CD14-positive monocyte (primary cell): ENCODE measurements at regions not wholly inside any gene's neighbourhood (a gene's known extent, or its start where the extent isn't known, plus 50 kb on each side); places are given as distances from the start of the nearest gene placed in this dataset.

Experiments
- DNase-seq, 3 donors: peaks; one replicate each; pipeline ENCODE4 v3.0.0-alpha.2; 2011 to 2022
- H2AFZ ChIP-seq: 2 replicates; pipeline ENCODE4 v1.6.0; 2012; ENCODE audit warnings: mild to moderate bottlenecking, low read depth, low read length, inconsistent platforms; ENCODE audit not compliant: insufficient read depth, poor library complexity, severe bottlenecking
- H3K27ac ChIP-seq, 2 donors: 1 replicate in 1 of 2; 2 replicates in 1 of 2; pipeline ENCODE4 v1.5.1; 2012 to 2013; ENCODE audit warnings: low read length in 2 of 2, control low read depth in 1 of 2, inconsistent platforms in 1 of 2, low read depth in 1 of 2, mild to moderate bottlenecking in 1 of 2
- H3K27me3 ChIP-seq, 2 donors: one replicate each; pipeline versions ENCODE4 v1.6.0 to v1.6.1; 2011 to 2013; ENCODE audit warnings: low read length in 2 of 2; ENCODE audit not compliant: control insufficient read depth in 2 of 2, insufficient read depth in 2 of 2
- H3K36me3 ChIP-seq, 2 donors: replicated peaks in 1 of 2; 1 replicate in 1 of 2; 2 replicates in 1 of 2; pipeline versions ENCODE4 v1.5.1 to v1.6.1; 2012 to 2013; ENCODE audit warnings: low read length in 2 of 2, control low read depth in 1 of 2, inconsistent platforms in 1 of 2, mild to moderate bottlenecking in 1 of 2; ENCODE audit not compliant: insufficient read depth in 2 of 2, control insufficient read depth in 1 of 2
- H3K4me1 ChIP-seq, 2 donors: 1 replicate in 1 of 2; 2 replicates in 1 of 2; pipeline versions ENCODE4 v1.5.1 to v1.6.1; 2012 to 2013; ENCODE audit warnings: low read length in 2 of 2, control low read depth in 1 of 2, inconsistent platforms in 1 of 2, mild to moderate bottlenecking in 1 of 2, moderate library complexity in 1 of 2; ENCODE audit not compliant: insufficient read depth in 2 of 2, control insufficient read depth in 1 of 2
- H3K4me2 ChIP-seq: replicated peaks from 2 replicates; pipeline ENCODE3; 2012; ENCODE audit warnings: low read length, moderate library complexity, mild to moderate bottlenecking; ENCODE audit not compliant: poor library complexity, severe bottlenecking; ENCODE audit errors: extremely low read depth
- H3K4me3 ChIP-seq, 3 experiments: fragments of 200-600 bp in 1 of 3; sonication (generic) in 1 of 3; replicated peaks in 1 of 3; 1 replicate in 2 of 3; 2 replicates in 1 of 3; pipeline ENCODE4 v1.5.1; 2011 to 2013; ENCODE audit warnings: low read length in 3 of 3, mild to moderate bottlenecking in 3 of 3, control low read depth in 2 of 3, low read depth in 2 of 3, inconsistent platforms in 1 of 3, moderate library complexity in 1 of 3
- H3K79me2 ChIP-seq: 2 replicates; pipeline ENCODE4 v1.6.0; 2012; ENCODE audit warnings: mild to moderate bottlenecking, control low read depth, inconsistent platforms, low read length, moderate library complexity; ENCODE audit not compliant: insufficient read depth
- H3K9ac ChIP-seq: 2 replicates; pipeline ENCODE4 v1.6.0; 2017; ENCODE audit warnings: low read length, mild to moderate bottlenecking; ENCODE audit not compliant: insufficient read depth, poor library complexity, severe bottlenecking
- H3K9me3 ChIP-seq, 2 donors: replicated peaks in 1 of 2; 1 replicate in 1 of 2; 2 replicates in 1 of 2; pipeline versions ENCODE4 v1.5.1 to v1.6.1; 2012 to 2013; ENCODE audit warnings: low read length in 2 of 2, control low read depth in 1 of 2; ENCODE audit not compliant: control insufficient read depth in 1 of 2, insufficient read depth in 1 of 2
- H4K20me1 ChIP-seq: 2 replicates; pipeline ENCODE4 v1.6.0; 2012; ENCODE audit warnings: mild to moderate bottlenecking, low read length, control low read depth, moderate library complexity; ENCODE audit not compliant: insufficient read depth
- H3K27ac Mint-ChIP-seq, 7 donors: one replicate each; pipeline ENCODE4 v1.8.0; 2020; ENCODE audit warnings: mild to moderate bottlenecking in 7 of 7, mixed read lengths in 7 of 7, moderate library complexity in 6 of 7, inconsistent platforms in 2 of 7
- H3K27me3 Mint-ChIP-seq, 3 donors: one replicate each; pipeline ENCODE4 v1.8.0; 2021 to 2022; ENCODE audit warnings: low read depth in 3 of 3, mild to moderate bottlenecking in 3 of 3, mixed read lengths in 3 of 3, moderate library complexity in 3 of 3, inconsistent platforms in 1 of 3
- H3K36me3 Mint-ChIP-seq, 2 donors: one replicate each; pipeline ENCODE4 v1.8.0; 2020; ENCODE audit warnings: mixed read lengths in 2 of 2, inconsistent platforms in 1 of 2, mild to moderate bottlenecking in 1 of 2
- H3K4me1 Mint-ChIP-seq: one replicate; pipeline ENCODE4 v1.8.0; 2020; ENCODE audit warnings: mild to moderate bottlenecking, mixed read lengths
- H3K4me3 Mint-ChIP-seq, 2 donors: one replicate each; pipeline ENCODE4 v1.8.0; 2020; ENCODE audit warnings: mild to moderate bottlenecking in 2 of 2, mixed read lengths in 2 of 2, moderate library complexity in 1 of 2
- H3K9me3 Mint-ChIP-seq, 7 donors: one replicate each; pipeline ENCODE4 v1.8.0; 2020 to 2022; ENCODE audit warnings: mixed read lengths in 7 of 7, mild to moderate bottlenecking in 6 of 7, moderate library complexity in 6 of 7, inconsistent platforms in 2 of 7
- WGBS: methylation state at CpG from one replicate; pipeline ENCODE4 v1.1.5; 2013; ENCODE audit warnings: missing lambda C conversion rate; ENCODE audit not compliant: insufficient coverage; 5-methylcytosine and 5-hydroxymethylcytosine counted together
- intact Hi-C, 2 donors: fragments of 100-400 bp; cut with micrococcal nuclease; formaldehyde crosslinking; loops; one replicate each; pipeline versions ENCODE4 v1.15.0 to v1.15.1; 2023
- TF ChIP-seq, protein P1 (sequence below): fragments of 200-600 bp; IDR thresholded peaks from one replicate; pipeline ENCODE4 v1.8.0; 2022; ENCODE audit warnings: antibody characterized with exemption, mild to moderate bottlenecking

GRCh38 chr13:21929400-21929799, 258.5 kb downstream of the FGF9 start:
- Histone ChIP-seq H3K27ac (no peak overlapping the region), H2AFZ (no peak overlapping the region), H3K9me3 (peaks cover 2 to 4% of the 10 kb centered on the region in 2 donors), H3K27me3 (no peaks in the 10 kb centered on the region), H3K79me2 (no peaks in the 10 kb centered on the region), H3K4me3 (no peak overlapping the region), H3K36me3 (no peaks in the 10 kb centered on the region), H3K9ac (no peak overlapping the region), H3K4me1 (no peaks in the 10 kb centered on the region), H4K20me1 (no peaks in the 10 kb centered on the region), H3K4me2 (no peak overlapping the region)
- Mint-ChIP-seq H3K4me3 (no peak overlapping the region), H3K27ac (no peak overlapping the region), H3K27me3 (peaks cover 1 to 8% (median 3%) of the 10 kb centered on the region in 3 donors), H3K4me1 (no peaks in the 10 kb centered on the region), H3K36me3 (no peaks in the 10 kb centered on the region), H3K9me3 (peaks cover 0 to 9% (median 1%) of the 10 kb centered on the region in 7 donors)
- 90% methylated on average over 15 of the region's 15 CpGs for WGBS
- intact Hi-C loops = no loop called here
- TF ChIP-seq, protein P1, sequence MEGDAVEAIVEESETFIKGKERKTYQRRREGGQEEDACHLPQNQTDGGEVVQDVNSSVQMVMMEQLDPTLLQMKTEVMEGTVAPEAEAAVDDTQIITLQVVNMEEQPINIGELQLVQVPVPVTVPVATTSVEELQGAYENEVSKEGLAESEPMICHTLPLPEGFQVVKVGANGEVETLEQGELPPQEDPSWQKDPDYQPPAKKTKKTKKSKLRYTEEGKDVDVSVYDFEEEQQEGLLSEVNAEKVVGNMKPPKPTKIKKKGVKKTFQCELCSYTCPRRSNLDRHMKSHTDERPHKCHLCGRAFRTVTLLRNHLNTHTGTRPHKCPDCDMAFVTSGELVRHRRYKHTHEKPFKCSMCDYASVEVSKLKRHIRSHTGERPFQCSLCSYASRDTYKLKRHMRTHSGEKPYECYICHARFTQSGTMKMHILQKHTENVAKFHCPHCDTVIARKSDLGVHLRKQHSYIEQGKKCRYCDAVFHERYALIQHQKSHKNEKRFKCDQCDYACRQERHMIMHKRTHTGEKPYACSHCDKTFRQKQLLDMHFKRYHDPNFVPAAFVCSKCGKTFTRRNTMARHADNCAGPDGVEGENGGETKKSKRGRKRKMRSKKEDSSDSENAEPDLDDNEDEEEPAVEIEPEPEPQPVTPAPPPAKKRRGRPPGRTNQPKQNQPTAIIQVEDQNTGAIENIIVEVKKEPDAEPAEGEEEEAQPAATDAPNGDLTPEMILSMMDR = no peak
- no peak for DNase-seq

DNA sequence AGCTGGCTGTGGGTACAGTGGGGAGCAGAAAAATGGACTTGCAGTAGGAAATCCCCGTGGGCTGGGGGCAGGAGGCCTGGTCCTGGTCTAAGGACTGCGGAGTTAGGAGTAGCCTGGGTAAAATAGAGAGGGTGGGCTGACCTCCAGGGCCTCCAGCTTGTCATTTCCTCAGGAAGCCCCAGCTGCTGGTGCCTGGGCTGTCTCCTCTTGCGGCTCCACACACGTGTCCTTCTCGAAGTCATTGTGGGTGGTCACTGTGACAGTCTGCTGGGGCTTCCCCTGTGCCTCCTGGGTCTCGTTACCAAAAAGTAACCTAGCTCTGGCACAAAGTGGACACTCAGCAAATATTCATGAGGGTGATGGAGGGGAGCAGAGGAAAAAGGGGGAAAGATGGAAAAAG, 259.7 kb downstream of the FGF9 start:
- H3K36me3 Mint-ChIP-seq = no peaks in the 10 kb centered on the region
- peak overlapping the region in 1 of 7 donors; percentile 61 for H3K27ac Mint-ChIP-seq
- H3K4me3 Mint-ChIP-seq = no peak overlapping the region
- TF ChIP-seq, protein P1 = no peak
- no peak overlapping the region for H3K9ac ChIP-seq
- peaks cover 3% of the 10 kb centered on the region in 2 donors for H3K9me3 ChIP-seq
- H3K4me3 ChIP-seq = no peak overlapping the region
- H3K79me2 ChIP-seq = no peaks in the 10 kb centered on the region
- intact Hi-C loops = no loop called here
- peaks cover 1 to 6% (median 3%) of the 10 kb centered on the region in 3 donors for H3K27me3 Mint-ChIP-seq
- H3K4me2 ChIP-seq = no peak overlapping the region
- H3K9me3 Mint-ChIP-seq = peaks cover 0 to 7% (median 0%) of the 10 kb centered on the region in 7 donors
- H3K27ac ChIP-seq = no peak overlapping the region
- H3K36me3 ChIP-seq = no peaks in the 10 kb centered on the region
- H2AFZ ChIP-seq = no peak overlapping the region
- H4K20me1 ChIP-seq = no peaks in the 10 kb centered on the region
- 19% methylated on average over 5 of the region's 6 CpGs for WGBS
- DNase-seq = no peak
- no peaks in the 10 kb centered on the region for H3K27me3 ChIP-seq
- no peaks in the 10 kb centered on the region for H3K4me1 Mint-ChIP-seq
- H3K4me1 ChIP-seq = no peaks in the 10 kb centered on the region
